DND-41 (cell line): ENCODE measurements at regions not wholly inside any gene's neighbourhood (a gene's known extent, or its start where the extent isn't known, plus 50 kb on each side); places are given as distances from the start of the nearest gene placed in this dataset.

Experiments
- EZH2 ChIP-seq: IDR thresholded peaks from 3 replicates; pipeline ENCODE4 v1.6.1; 2012; ENCODE audit warnings: borderline replicate concordance, low read depth, mild to moderate bottlenecking, moderate library complexity, low read length, inconsistent platforms; ENCODE audit not compliant: severe bottlenecking
- TF ChIP-seq, protein P1 (sequence below): IDR thresholded peaks from 2 replicates; pipeline ENCODE4 v1.5.1; 2012; ENCODE audit warnings: borderline replicate concordance, low read length, moderate library complexity, mild to moderate bottlenecking; ENCODE audit not compliant: poor library complexity, severe bottlenecking; ENCODE audit errors: extremely low read depth

- TF ChIP-seq, protein P1, sequence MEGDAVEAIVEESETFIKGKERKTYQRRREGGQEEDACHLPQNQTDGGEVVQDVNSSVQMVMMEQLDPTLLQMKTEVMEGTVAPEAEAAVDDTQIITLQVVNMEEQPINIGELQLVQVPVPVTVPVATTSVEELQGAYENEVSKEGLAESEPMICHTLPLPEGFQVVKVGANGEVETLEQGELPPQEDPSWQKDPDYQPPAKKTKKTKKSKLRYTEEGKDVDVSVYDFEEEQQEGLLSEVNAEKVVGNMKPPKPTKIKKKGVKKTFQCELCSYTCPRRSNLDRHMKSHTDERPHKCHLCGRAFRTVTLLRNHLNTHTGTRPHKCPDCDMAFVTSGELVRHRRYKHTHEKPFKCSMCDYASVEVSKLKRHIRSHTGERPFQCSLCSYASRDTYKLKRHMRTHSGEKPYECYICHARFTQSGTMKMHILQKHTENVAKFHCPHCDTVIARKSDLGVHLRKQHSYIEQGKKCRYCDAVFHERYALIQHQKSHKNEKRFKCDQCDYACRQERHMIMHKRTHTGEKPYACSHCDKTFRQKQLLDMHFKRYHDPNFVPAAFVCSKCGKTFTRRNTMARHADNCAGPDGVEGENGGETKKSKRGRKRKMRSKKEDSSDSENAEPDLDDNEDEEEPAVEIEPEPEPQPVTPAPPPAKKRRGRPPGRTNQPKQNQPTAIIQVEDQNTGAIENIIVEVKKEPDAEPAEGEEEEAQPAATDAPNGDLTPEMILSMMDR, result no peak
- TF ChIP-seq EZH2, result no peak
Observed at GRCh38 chr9:75282047-75282446, 193.7 kb downstream of the OSTF1 start.
